ENCODE measurements at regions not wholly inside any gene's neighbourhood (a gene's known extent, or its start where the extent isn't known, plus 50 kb on each side); places are given as distances from the start of the nearest gene placed in this dataset.
"Not testable (repeated sequence)": the region's sequence is repeated elsewhere in the genome, so short reads cannot be mapped to it uniquely, and the experiment has no call there.

- not testable (repeated sequence) for H3K4me2 ChIP-seq (ENCODE audit: low read length); H2AFZ ChIP-seq (ENCODE audit: low read length); H3K9me3 ChIP-seq (ENCODE audit: low read length); H4K20me1 ChIP-seq (ENCODE audit: insufficient read depth, low read length); H3K4me3 ChIP-seq (ENCODE audit: low read depth, low read length, poor library complexity, severe bottlenecking); H3K4me1 ChIP-seq (ENCODE audit: insufficient read depth, low read length, severe bottlenecking); H3F3A ChIP-seq (ENCODE audit: insufficient read depth, low read length); H3K9me2 ChIP-seq (ENCODE audit: low read depth, low read length); H3K27ac ChIP-seq (ENCODE audit: low read depth, low read length, poor library complexity, severe bottlenecking); H3K27me3 ChIP-seq (ENCODE audit: insufficient read depth, low read length); H3K79me2 ChIP-seq (ENCODE audit: insufficient read depth, low read length); H3K36me3 ChIP-seq (ENCODE audit: insufficient read depth, low read length); H3K9ac ChIP-seq (ENCODE audit: low read length)
These were observed 50.3 kb upstream of the AGTPBP1 start for GRCh38 chr9:85792057-85792456.

GRCh38 chr9:85802978-85803695, 61.4 kb upstream of the AGTPBP1 start:
- H3K4me3 ChIP-seq (ENCODE audit: low read depth, low read length, poor library complexity, severe bottlenecking); H3K4me2 ChIP-seq (ENCODE audit: low read length); H3K27ac ChIP-seq (ENCODE audit: low read depth, low read length, poor library complexity, severe bottlenecking); H3K36me3 ChIP-seq (ENCODE audit: insufficient read depth, low read length); H3F3A ChIP-seq (ENCODE audit: insufficient read depth, low read length); H3K27me3 ChIP-seq (ENCODE audit: insufficient read depth, low read length); H2AFZ ChIP-seq (ENCODE audit: low read length); H3K9me3 ChIP-seq (ENCODE audit: low read length); H3K9ac ChIP-seq (ENCODE audit: low read length); H3K9me2 ChIP-seq (ENCODE audit: low read depth, low read length); H4K20me1 ChIP-seq (ENCODE audit: insufficient read depth, low read length); H3K79me2 ChIP-seq (ENCODE audit: insufficient read depth, low read length): not testable (repeated sequence)
- peaks cover 10% of the 10 kb centered on the region for H3K4me1 ChIP-seq (ENCODE audit: insufficient read depth, low read length, severe bottlenecking)

- not testable (repeated sequence) for H3K9me3 ChIP-seq (ENCODE audit: low read length); H3K27me3 ChIP-seq (ENCODE audit: insufficient read depth, low read length); H2AFZ ChIP-seq (ENCODE audit: low read length); H3F3A ChIP-seq (ENCODE audit: insufficient read depth, low read length); H3K9me2 ChIP-seq (ENCODE audit: low read depth, low read length); H3K36me3 ChIP-seq (ENCODE audit: insufficient read depth, low read length); H3K79me2 ChIP-seq (ENCODE audit: insufficient read depth, low read length); H3K27ac ChIP-seq (ENCODE audit: low read depth, low read length, poor library complexity, severe bottlenecking); H4K20me1 ChIP-seq (ENCODE audit: insufficient read depth, low read length)
- Histone ChIP-seq H3K9ac (ENCODE audit: low read length) (peak overlapping the region; percentile 85; the same call in 1 of the 2 replicates), H3K4me2 (ENCODE audit: low read length) (peak overlapping the region; percentile 76), H3K4me3 (ENCODE audit: low read depth, low read length, poor library complexity, severe bottlenecking) (peak overlapping the region; percentile 83), H3K4me1 (ENCODE audit: insufficient read depth, low read length, severe bottlenecking) (peaks cover 10% of the 10 kb centered on the region)
These were observed 63.0 kb upstream of the AGTPBP1 start for GRCh38 chr9:85804847-85805133.

DNA sequence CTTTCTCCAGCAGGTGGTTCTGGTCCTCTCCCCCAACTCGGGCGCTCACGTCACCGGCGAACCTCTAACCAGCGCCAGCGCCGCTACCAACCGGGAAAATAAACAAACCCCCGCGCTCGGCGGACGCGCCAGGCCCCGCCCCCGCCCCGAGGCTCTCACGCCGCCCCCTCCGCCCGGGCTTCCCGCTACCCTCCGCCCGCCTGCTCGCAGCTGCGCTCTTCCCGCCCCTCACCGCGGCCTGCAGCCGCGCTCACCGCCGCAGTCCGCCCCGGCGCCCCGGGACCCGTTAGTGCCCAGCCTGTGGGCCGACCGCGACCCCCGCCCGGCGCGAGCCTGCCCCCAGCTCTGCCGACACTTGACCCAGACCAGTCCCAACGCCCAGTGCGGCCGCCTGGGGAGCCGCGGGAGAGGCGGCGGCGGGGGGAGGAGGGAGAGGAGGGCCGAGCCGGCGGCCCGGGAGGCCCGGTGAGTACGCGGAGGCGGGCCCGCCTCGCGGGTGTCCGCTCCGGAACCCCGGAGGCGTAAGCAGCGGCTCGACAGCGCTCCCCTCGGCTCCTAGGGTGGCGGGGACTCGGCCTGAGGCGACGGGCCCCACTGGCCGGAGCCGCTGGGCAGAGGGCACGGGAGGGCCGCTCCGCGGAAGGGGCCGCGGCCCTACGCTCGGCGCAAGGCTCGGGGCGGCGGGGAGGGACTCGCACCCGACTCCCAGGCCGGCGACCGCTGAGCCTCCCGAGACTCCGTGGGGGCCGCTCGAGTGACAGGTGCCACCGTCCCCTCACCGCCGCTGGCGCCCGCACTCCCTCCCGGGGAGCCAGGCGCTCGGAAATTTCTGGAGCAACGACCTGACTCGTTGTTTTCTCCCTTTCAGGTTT, 63.6 kb upstream of the AGTPBP1 start:
- H4K20me1 ChIP-seq (ENCODE audit: insufficient read depth, low read length); H3K27me3 ChIP-seq (ENCODE audit: insufficient read depth, low read length); H3F3A ChIP-seq (ENCODE audit: insufficient read depth, low read length); H3K36me3 ChIP-seq (ENCODE audit: insufficient read depth, low read length); H3K27ac ChIP-seq (ENCODE audit: low read depth, low read length, poor library complexity, severe bottlenecking); H2AFZ ChIP-seq (ENCODE audit: low read length); H3K9me3 ChIP-seq (ENCODE audit: low read length); H3K79me2 ChIP-seq (ENCODE audit: insufficient read depth, low read length); H3K9me2 ChIP-seq (ENCODE audit: low read depth, low read length): not testable (repeated sequence)
- peak overlapping the region; percentile 76 for H3K4me2 ChIP-seq (ENCODE audit: low read length)
- H3K4me3 ChIP-seq (ENCODE audit: low read depth, low read length, poor library complexity, severe bottlenecking): peak overlapping the region; percentile 83
- peak overlapping the region; percentile 85 for H3K9ac ChIP-seq (ENCODE audit: low read length)
- H3K4me1 ChIP-seq (ENCODE audit: insufficient read depth, low read length, severe bottlenecking): peaks cover 10% of the 10 kb centered on the region

- H3K9me3 ChIP-seq (ENCODE audit: low read length); H3K36me3 ChIP-seq (ENCODE audit: insufficient read depth, low read length); H2AFZ ChIP-seq (ENCODE audit: low read length): not testable (repeated sequence)
These were observed 66.6 kb upstream of the AGTPBP1 start for GRCh38 chr9:85808329-85808728.

GRCh38 chr9:85813388-85813787, 71.6 kb upstream of the AGTPBP1 start:
- H3K9ac ChIP-seq (ENCODE audit: low read length); H3K79me2 ChIP-seq (ENCODE audit: insufficient read depth, low read length); H3K4me2 ChIP-seq (ENCODE audit: low read length); H3K9me3 ChIP-seq (ENCODE audit: low read length); H3K9me2 ChIP-seq (ENCODE audit: low read depth, low read length); H3K27ac ChIP-seq (ENCODE audit: low read depth, low read length, poor library complexity, severe bottlenecking); H4K20me1 ChIP-seq (ENCODE audit: insufficient read depth, low read length); H2AFZ ChIP-seq (ENCODE audit: low read length); H3K4me3 ChIP-seq (ENCODE audit: low read depth, low read length, poor library complexity, severe bottlenecking); H3K27me3 ChIP-seq (ENCODE audit: insufficient read depth, low read length); H3K36me3 ChIP-seq (ENCODE audit: insufficient read depth, low read length); H3F3A ChIP-seq (ENCODE audit: insufficient read depth, low read length); H3K4me1 ChIP-seq (ENCODE audit: insufficient read depth, low read length, severe bottlenecking): not testable (repeated sequence)

More at GRCh38 chr9:85808329-85808728, 66.6 kb upstream of the AGTPBP1 start:
- not testable (repeated sequence) for H4K20me1 ChIP-seq (ENCODE audit: insufficient read depth, low read length); H3K27ac ChIP-seq (ENCODE audit: low read depth, low read length, poor library complexity, severe bottlenecking); H3K4me3 ChIP-seq (ENCODE audit: low read depth, low read length, poor library complexity, severe bottlenecking); H3K4me2 ChIP-seq (ENCODE audit: low read length); H3K27me3 ChIP-seq (ENCODE audit: insufficient read depth, low read length); H3K9me2 ChIP-seq (ENCODE audit: low read depth, low read length); H3K9ac ChIP-seq (ENCODE audit: low read length); H3K79me2 ChIP-seq (ENCODE audit: insufficient read depth, low read length); H3F3A ChIP-seq (ENCODE audit: insufficient read depth, low read length)
- H3K4me1 ChIP-seq (ENCODE audit: insufficient read depth, low read length, severe bottlenecking): peaks cover 10% of the 10 kb centered on the region

- not testable (repeated sequence) for H3F3A ChIP-seq (ENCODE audit: insufficient read depth, low read length); H3K27ac ChIP-seq (ENCODE audit: low read depth, low read length, poor library complexity, severe bottlenecking); H3K4me1 ChIP-seq (ENCODE audit: insufficient read depth, low read length, severe bottlenecking); H3K9me2 ChIP-seq (ENCODE audit: low read depth, low read length); H3K9me3 ChIP-seq (ENCODE audit: low read length); H3K4me3 ChIP-seq (ENCODE audit: low read depth, low read length, poor library complexity, severe bottlenecking); H4K20me1 ChIP-seq (ENCODE audit: insufficient read depth, low read length); H3K27me3 ChIP-seq (ENCODE audit: insufficient read depth, low read length); H3K79me2 ChIP-seq (ENCODE audit: insufficient read depth, low read length); H3K9ac ChIP-seq (ENCODE audit: low read length); H2AFZ ChIP-seq (ENCODE audit: low read length); H3K4me2 ChIP-seq (ENCODE audit: low read length); H3K36me3 ChIP-seq (ENCODE audit: insufficient read depth, low read length)
These were observed 73.0 kb upstream of the AGTPBP1 start for GRCh38 chr9:85814800-85815199.

Data from OCI-LY1 (cell line).